ENCODE measurements at regions not wholly inside any gene's neighbourhood (a gene's known extent, or its start where the extent isn't known, plus 50 kb on each side); places are given as distances from the start of the nearest gene placed in this dataset.

- H4K20me1 ChIP-seq (ENCODE audit: insufficient read depth, low read length) = no peaks in the 10 kb centered on the region
- H2AFZ ChIP-seq (ENCODE audit: low read length) = no peak overlapping the region
- H3F3A ChIP-seq (ENCODE audit: insufficient read depth, low read length) = no peaks in the 10 kb centered on the region
- H3K27me3 ChIP-seq (replicated peaks; ENCODE audit: insufficient read depth, low read length) = no peaks in the 10 kb centered on the region
- no peaks in the 10 kb centered on the region for H3K4me1 ChIP-seq (ENCODE audit: low read length)
- H3K9ac ChIP-seq (ENCODE audit: low read length) = no peak overlapping the region
- H3K4me2 ChIP-seq (ENCODE audit: low read depth, low read length) = no peak overlapping the region
- no peaks in the 10 kb centered on the region for H3K79me2 ChIP-seq (ENCODE audit: low read length)
- DNase-seq = no peak
- H3K27ac ChIP-seq (ENCODE audit: low read length) = no peak overlapping the region
- no peaks in the 10 kb centered on the region for H3K9me2 ChIP-seq (replicated peaks; ENCODE audit: insufficient read depth, low read length)
- no peak for TF ChIP-seq EZH2phosphoT487 (IDR thresholded peaks at IDR 0.05; ENCODE audit: low read length)
- no peaks in the 10 kb centered on the region for H3K9me3 ChIP-seq (replicated peaks; ENCODE audit: insufficient read depth, low read length)
- H3K4me3 ChIP-seq (ENCODE audit: low read length) = no peak overlapping the region
- no peaks in the 10 kb centered on the region for H3K36me3 ChIP-seq (replicated peaks; ENCODE audit: insufficient read depth, low read length)
Observed at GRCh38 chr9:88071331-88071730, 66.9 kb downstream of the SPATA31C2 start.

DNA sequence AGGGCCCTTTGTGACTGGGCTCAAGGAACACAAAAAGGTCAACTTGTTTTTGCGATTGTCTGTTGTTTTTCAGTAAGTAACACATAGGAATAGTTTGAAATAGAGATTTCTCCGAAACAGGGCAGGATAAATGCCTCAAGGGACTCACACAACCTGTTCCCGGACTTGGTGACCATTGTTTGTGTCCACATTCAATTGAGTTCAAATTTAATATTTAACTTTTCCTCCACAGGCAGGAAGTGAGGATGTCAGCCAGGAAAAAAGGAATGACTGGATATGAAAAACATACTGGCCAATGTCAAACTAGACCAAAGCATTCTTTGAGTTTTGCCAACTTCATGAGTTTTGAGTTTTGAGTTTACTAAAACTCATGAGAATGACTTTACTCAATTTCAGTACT is 72.7 kb downstream of the SPATA31C2 start:
- H3K9ac ChIP-seq (ENCODE audit: low read length) = no peak overlapping the region
- H3K4me3 ChIP-seq (ENCODE audit: low read length) = no peak overlapping the region
- no peaks in the 10 kb centered on the region for H4K20me1 ChIP-seq (ENCODE audit: insufficient read depth, low read length)
- H3K4me1 ChIP-seq (ENCODE audit: low read length) = no peaks in the 10 kb centered on the region
- H3K27me3 ChIP-seq (replicated peaks; ENCODE audit: insufficient read depth, low read length) = no peaks in the 10 kb centered on the region
- H3K4me2 ChIP-seq (ENCODE audit: low read depth, low read length) = no peak overlapping the region
- H3K9me2 ChIP-seq (replicated peaks; ENCODE audit: insufficient read depth, low read length) = no peaks in the 10 kb centered on the region
- no peak for TF ChIP-seq EZH2phosphoT487 (IDR thresholded peaks at IDR 0.05; ENCODE audit: low read length)
- TF ChIP-seq, protein P1, sequence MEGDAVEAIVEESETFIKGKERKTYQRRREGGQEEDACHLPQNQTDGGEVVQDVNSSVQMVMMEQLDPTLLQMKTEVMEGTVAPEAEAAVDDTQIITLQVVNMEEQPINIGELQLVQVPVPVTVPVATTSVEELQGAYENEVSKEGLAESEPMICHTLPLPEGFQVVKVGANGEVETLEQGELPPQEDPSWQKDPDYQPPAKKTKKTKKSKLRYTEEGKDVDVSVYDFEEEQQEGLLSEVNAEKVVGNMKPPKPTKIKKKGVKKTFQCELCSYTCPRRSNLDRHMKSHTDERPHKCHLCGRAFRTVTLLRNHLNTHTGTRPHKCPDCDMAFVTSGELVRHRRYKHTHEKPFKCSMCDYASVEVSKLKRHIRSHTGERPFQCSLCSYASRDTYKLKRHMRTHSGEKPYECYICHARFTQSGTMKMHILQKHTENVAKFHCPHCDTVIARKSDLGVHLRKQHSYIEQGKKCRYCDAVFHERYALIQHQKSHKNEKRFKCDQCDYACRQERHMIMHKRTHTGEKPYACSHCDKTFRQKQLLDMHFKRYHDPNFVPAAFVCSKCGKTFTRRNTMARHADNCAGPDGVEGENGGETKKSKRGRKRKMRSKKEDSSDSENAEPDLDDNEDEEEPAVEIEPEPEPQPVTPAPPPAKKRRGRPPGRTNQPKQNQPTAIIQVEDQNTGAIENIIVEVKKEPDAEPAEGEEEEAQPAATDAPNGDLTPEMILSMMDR (IDR thresholded peaks at IDR 0.05; ENCODE audit: low read length) = no peak
- TF ChIP-seq EZH2 (optimal IDR thresholded peaks at IDR 0.05; ENCODE audit: low read depth, low read length) = no peak
- H3F3A ChIP-seq (ENCODE audit: insufficient read depth, low read length) = no peaks in the 10 kb centered on the region
- no peak overlapping the region for H3K27ac ChIP-seq (ENCODE audit: low read length)
- H3K36me3 ChIP-seq (replicated peaks; ENCODE audit: insufficient read depth, low read length) = no peaks in the 10 kb centered on the region
- H2AFZ ChIP-seq (ENCODE audit: low read length) = no peak overlapping the region
- H3K9me3 ChIP-seq (replicated peaks; ENCODE audit: insufficient read depth, low read length) = no peaks in the 10 kb centered on the region
- H3K79me2 ChIP-seq (ENCODE audit: low read length) = no peaks in the 10 kb centered on the region
- no peak for DNase-seq

GRCh38 chr9:88064554-88064953 is 73.7 kb downstream of the SPATA31C2 start:
- Histone ChIP-seq H3K79me2 (ENCODE audit: low read length) (no peaks in the 10 kb centered on the region), H3K4me3 (ENCODE audit: low read length) (no peak overlapping the region), H2AFZ (ENCODE audit: low read length) (no peak overlapping the region), H3K27ac (ENCODE audit: low read length) (no peak overlapping the region), H4K20me1 (ENCODE audit: insufficient read depth, low read length) (no peaks in the 10 kb centered on the region), H3K9me3 (replicated peaks; ENCODE audit: insufficient read depth, low read length) (no peaks in the 10 kb centered on the region), H3K4me1 (ENCODE audit: low read length) (no peaks in the 10 kb centered on the region), H3K27me3 (replicated peaks; ENCODE audit: insufficient read depth, low read length) (no peaks in the 10 kb centered on the region), H3F3A (ENCODE audit: insufficient read depth, low read length) (no peaks in the 10 kb centered on the region), H3K9ac (ENCODE audit: low read length) (no peak overlapping the region), H3K9me2 (replicated peaks; ENCODE audit: insufficient read depth, low read length) (no peaks in the 10 kb centered on the region), H3K4me2 (ENCODE audit: low read depth, low read length) (no peak overlapping the region), H3K36me3 (replicated peaks; ENCODE audit: insufficient read depth, low read length) (no peaks in the 10 kb centered on the region)
- TF ChIP-seq EZH2 (optimal IDR thresholded peaks at IDR 0.05; ENCODE audit: low read depth, low read length) = no peak
- no peak for TF ChIP-seq EZH2phosphoT487 (IDR thresholded peaks at IDR 0.05; ENCODE audit: low read length)
- TF ChIP-seq, protein P1 (IDR thresholded peaks at IDR 0.05; ENCODE audit: low read length) = no peak
- DNase-seq = no peak

GRCh38 chr9:88060746-88061145 is 77.5 kb downstream of the SPATA31C2 start:
- Histone ChIP-seq H3K4me3 (ENCODE audit: low read length) (no peak overlapping the region), H4K20me1 (ENCODE audit: insufficient read depth, low read length) (no peaks in the 10 kb centered on the region), H3K9me2 (replicated peaks; ENCODE audit: insufficient read depth, low read length) (no peaks in the 10 kb centered on the region), H3K27ac (ENCODE audit: low read length) (no peak overlapping the region), H3K4me2 (ENCODE audit: low read depth, low read length) (no peak overlapping the region), H3K9ac (ENCODE audit: low read length) (no peak overlapping the region), H3F3A (ENCODE audit: insufficient read depth, low read length) (no peaks in the 10 kb centered on the region), H3K36me3 (replicated peaks; ENCODE audit: insufficient read depth, low read length) (no peaks in the 10 kb centered on the region), H2AFZ (ENCODE audit: low read length) (no peak overlapping the region), H3K4me1 (ENCODE audit: low read length) (no peaks in the 10 kb centered on the region), H3K79me2 (ENCODE audit: low read length) (no peaks in the 10 kb centered on the region), H3K27me3 (replicated peaks; ENCODE audit: insufficient read depth, low read length) (no peaks in the 10 kb centered on the region), H3K9me3 (replicated peaks; ENCODE audit: insufficient read depth, low read length) (no peaks in the 10 kb centered on the region)
- no peak for TF ChIP-seq EZH2 (optimal IDR thresholded peaks at IDR 0.05; ENCODE audit: low read depth, low read length)
- no peak for DNase-seq

Measured in MM.1S (cell line).